ENCODE measurements at regions not wholly inside any gene's neighbourhood (a gene's known extent, or its start where the extent isn't known, plus 50 kb on each side); places are given as distances from the start of the nearest gene placed in this dataset.

GRCh38 chr17:77409282-77410161 is 268.8 kb downstream of the SEC14L1 start:
- Histone ChIP-seq H3K36me3 (peaks cover 10% of the 10 kb centered on the region), H3K4me3 (ENCODE audit: low read depth in 1 of 2, low read length in 1 of 2) (no peak overlapping the region), H3K9me3 (no peaks in the 10 kb centered on the region), H3K27ac (peak overlapping the region; percentile 56), H3K4me1 (ENCODE audit: control insufficient read depth in 1 of 2, insufficient read depth in 1 of 2, low read depth in 1 of 2, low read length in 1 of 2) (peaks cover 20 to 24% of the 10 kb centered on the region in 2 experiments), H3K27me3 (no peaks in the 10 kb centered on the region)
- TF ChIP-seq CTCF (IDR thresholded peaks at IDR 0.05) = no peak

GRCh38 chr17:77410470-77410869 is 269.7 kb downstream of the SEC14L1 start:
- H3K4me3 ChIP-seq (ENCODE audit: low read depth in 1 of 2, low read length in 1 of 2) = no peak overlapping the region
- H3K9me3 ChIP-seq = no peaks in the 10 kb centered on the region
- peak overlapping the region; percentile 56 for H3K27ac ChIP-seq
- peaks cover 16% of the 10 kb centered on the region for H3K36me3 ChIP-seq
- no peaks in the 10 kb centered on the region for H3K27me3 ChIP-seq
- H3K4me1 ChIP-seq (ENCODE audit: control insufficient read depth in 1 of 2, insufficient read depth in 1 of 2, low read depth in 1 of 2, low read length in 1 of 2) = peaks cover 10 to 14% of the 10 kb centered on the region in 2 experiments
- TF ChIP-seq CTCF (IDR thresholded peaks at IDR 0.05) = no peak

- no peaks in the 10 kb centered on the region for H3K27me3 ChIP-seq
- TF ChIP-seq CTCF (IDR thresholded peaks at IDR 0.05) = no peak
- H3K4me3 ChIP-seq (ENCODE audit: low read depth in 1 of 2, low read length in 1 of 2) = no peak overlapping the region
- H3K9me3 ChIP-seq = no peaks in the 10 kb centered on the region
- H3K36me3 ChIP-seq = peaks cover 24% of the 10 kb centered on the region
- peaks cover 7 to 8% of the 10 kb centered on the region in 2 experiments for H3K4me1 ChIP-seq (ENCODE audit: control insufficient read depth in 1 of 2, insufficient read depth in 1 of 2, low read depth in 1 of 2, low read length in 1 of 2)
- H3K27ac ChIP-seq = no peak overlapping the region
These were observed 274.1 kb downstream of the SEC14L1 start for GRCh38 chr17:77414811-77415400.

- H3K27me3 ChIP-seq = no peaks in the 10 kb centered on the region
- TF ChIP-seq CTCF (IDR thresholded peaks at IDR 0.05) = no peak
- H3K4me3 ChIP-seq (ENCODE audit: low read depth in 1 of 2, low read length in 1 of 2) = no peak overlapping the region
- no peaks in the 10 kb centered on the region for H3K9me3 ChIP-seq
- peaks cover 20 to 21% of the 10 kb centered on the region in 2 experiments for H3K4me1 ChIP-seq (ENCODE audit: control insufficient read depth in 1 of 2, insufficient read depth in 1 of 2, low read depth in 1 of 2, low read length in 1 of 2)
- no peak overlapping the region for H3K27ac ChIP-seq
- peaks cover 21% of the 10 kb centered on the region for H3K36me3 ChIP-seq
These were observed 275.4 kb downstream of the SEC14L1 start for GRCh38 chr17:77416105-77416713.

- no peaks in the 10 kb centered on the region for H3K27me3 ChIP-seq
- peaks cover 23 to 28% of the 10 kb centered on the region in 2 experiments for H3K4me1 ChIP-seq (ENCODE audit: control insufficient read depth in 1 of 2, insufficient read depth in 1 of 2, low read depth in 1 of 2, low read length in 1 of 2)
- H3K36me3 ChIP-seq = peaks cover 21% of the 10 kb centered on the region
- H3K9me3 ChIP-seq = no peaks in the 10 kb centered on the region
- no peak for TF ChIP-seq CTCF (IDR thresholded peaks at IDR 0.05)
- H3K4me3 ChIP-seq (ENCODE audit: low read depth in 1 of 2, low read length in 1 of 2) = no peak overlapping the region
- no peak overlapping the region for H3K27ac ChIP-seq
These were observed 276.8 kb downstream of the SEC14L1 start for GRCh38 chr17:77417575-77417974.

Data from neutrophil (primary cell).